Psoas muscle (tissue), 7 donors: ENCODE measurements at regions not wholly inside any gene's neighbourhood (a gene's known extent, or its start where the extent isn't known, plus 50 kb on each side); places are given as distances from the start of the nearest gene placed in this dataset.

ENCODE experiments used
- ATAC-seq, 4 donors: fragments of 200-7000 bp; cut with Tn5 transposase; one replicate each; pipeline ENCODE4 v1.9.1; 2020; ENCODE audit warnings: moderate library complexity in 3 of 4, mild to moderate bottlenecking in 2 of 4
- DNase-seq, 2 donors: peaks; one replicate each; pipeline ENCODE4 v3.0.0-alpha.2; 2020
- H3K27ac ChIP-seq: fragments of 200-600 bp; one replicate; pipeline ENCODE4 v1.8.0; 2022
- H3K27me3 ChIP-seq, 3 donors: fragments of 200-600 bp in 1 of 3; one replicate each; pipeline versions ENCODE4 v1.6.1 to v1.8.0; 2013 to 2022; ENCODE audit warnings: low read length in 2 of 3, mild to moderate bottlenecking in 2 of 3, moderate library complexity in 1 of 3; ENCODE audit not compliant: insufficient read depth in 3 of 3
- H3K36me3 ChIP-seq, 2 donors: fragments of 200-600 bp in 1 of 2; one replicate each; pipeline versions ENCODE4 v1.6.1 to v1.8.0; 2013 to 2022; ENCODE audit warnings: low read depth in 1 of 2, mild to moderate bottlenecking in 1 of 2, moderate library complexity in 1 of 2; ENCODE audit not compliant: insufficient read depth in 1 of 2
- H3K4me1 ChIP-seq: fragments of 200-600 bp; one replicate; pipeline ENCODE4 v1.8.0; 2022
- H3K4me3 ChIP-seq: fragments of 200-600 bp; one replicate; pipeline ENCODE4 v1.8.0; 2022; ENCODE audit warnings: mild to moderate bottlenecking
- H3K9me3 ChIP-seq: fragments of 200-600 bp; one replicate; pipeline ENCODE4 v1.8.0; 2022
- CTCF ChIP-seq: fragments of 200-600 bp; IDR thresholded peaks from one replicate; pipeline ENCODE4 v1.8.0; 2022; ENCODE audit warnings: antibody characterized with exemption
- WGBS, 3 donors: extraction: QIAGEN DNeasy Blood & Tissue Kit; methylation state at CpG; one replicate each; pipeline versions ENCODE4 v1.1.6 to v1.1.7; 2013; 5-methylcytosine and 5-hydroxymethylcytosine counted together
- intact Hi-C, 2 donors: fragments of 100-400 bp; cut with DNase I; formaldehyde crosslinking; loops; one replicate each; pipeline versions ENCODE4 v1.11.0 to v1.14.2; 2022
- donor health status: healthy with polysubstance abuse.
- donor health status: DM: no; HTN: no; CAD: no; lungs with moderate emphysema.
- donor health status: Bipolar disorder and iron deficiency.
- donor health status: healthy.
- donor health status: DM: yes; HTN: yes; CAD: no.
- donor health status: DM: no; HTN: no; CAD: no.
- donor health status: DM: yes; HTN: yes; CAD: no.

- ATAC-seq (peak in 3 of 4 donors; percentile 61 to 65 (median 62)), DNase-seq (peak; percentile 26 to 57)
- Histone ChIP-seq H3K4me3 (no peak overlapping the region), H3K36me3 (no peaks in the 10 kb centered on the region), H3K27me3 (no peaks in the 10 kb centered on the region), H3K27ac (no peak overlapping the region), H3K9me3 (no peaks in the 10 kb centered on the region), H3K4me1 (no peaks in the 10 kb centered on the region)
- WGBS, 3 donors: 16 to 27% (median 21%) methylated on average over 7 of the region's 7 CpGs
- intact Hi-C loops: loop anchor here (5.0 kb wide), 1 partner anchor 207 kb away; the partner anchor contains the start of gene EGR2 (in 2 of the 2)
- TF ChIP-seq CTCF: peak; percentile 61
These were observed 193.8 kb upstream of the ADO start for GRCh38 chr10:62610649-62611229.

- TF ChIP-seq CTCF: no peak
- 60 to 71% (median 63%) methylated on average over 6 of the region's 6 CpGs for WGBS, 3 donors
- H3K27ac ChIP-seq: no peak overlapping the region
- intact Hi-C loops: loop anchor here (5.0 kb wide), 1 partner anchor 204 kb away; the partner anchor contains the start of gene EGR2 (in 2 of the 2)
- no peak for ATAC-seq
- DNase-seq: no peak
- H3K9me3 ChIP-seq: no peaks in the 10 kb centered on the region
- no peaks in the 10 kb centered on the region for H3K36me3 ChIP-seq
- no peaks in the 10 kb centered on the region for H3K27me3 ChIP-seq
- H3K4me3 ChIP-seq: no peak overlapping the region
- H3K4me1 ChIP-seq: no peaks in the 10 kb centered on the region
These were observed 191.1 kb upstream of the ADO start for GRCh38 chr10:62613424-62613823.

GRCh38 chr10:62613859-62614258, 190.7 kb upstream of the ADO start:
- H3K27ac ChIP-seq: no peak overlapping the region
- no peak for TF ChIP-seq CTCF
- no peaks in the 10 kb centered on the region for H3K4me1 ChIP-seq
- H3K36me3 ChIP-seq: no peaks in the 10 kb centered on the region
- intact Hi-C loops: loop anchor here (5.0 kb wide), 1 partner anchor 203 kb away; the partner anchor contains the start of gene EGR2 (in 2 of the 2)
- ATAC-seq (no peak), DNase-seq (no peak)
- H3K9me3 ChIP-seq: no peaks in the 10 kb centered on the region
- 96 to 97% (median 97%) methylated on average over 1 of the region's 1 CpG for WGBS, 3 donors
- H3K27me3 ChIP-seq: no peaks in the 10 kb centered on the region
- no peak overlapping the region for H3K4me3 ChIP-seq

- Histone ChIP-seq H3K27me3 (no peaks in the 10 kb centered on the region), H3K27ac (no peak overlapping the region), H3K4me3 (no peak overlapping the region), H3K9me3 (no peaks in the 10 kb centered on the region), H3K36me3 (no peaks in the 10 kb centered on the region), H3K4me1 (no peaks in the 10 kb centered on the region)
- peak; percentile 32 to 52 (median 46) for ATAC-seq
- no peak for TF ChIP-seq CTCF
- DNase-seq: no peak
- 66 to 71% (median 66%) methylated on average over 11 of the region's 11 CpGs for WGBS, 3 donors
- intact Hi-C loops: loop anchor here (5.0 kb wide), 1 partner anchor 203 kb away; the partner anchor contains the start of gene EGR2 (in 2 of the 2)
These were observed 189.9 kb upstream of the ADO start for GRCh38 chr10:62614389-62615157.
